ENCODE measurements at regions not wholly inside any gene's neighbourhood (a gene's known extent, or its start where the extent isn't known, plus 50 kb on each side); places are given as distances from the start of the nearest gene placed in this dataset.

GRCh38 chr2:18800240-18800971, 211.0 kb upstream of the NT5C1B start:
- TF ChIP-seq CTCF (IDR thresholded peaks at IDR 0.05; ENCODE audit: insufficient read depth, low read depth, low read length): no peak
- no peak overlapping the region for H3K4me3 ChIP-seq (ENCODE audit: low read depth, low read length)
- H3K27me3 ChIP-seq (ENCODE audit: control insufficient read depth, insufficient read depth, low read length): no peaks in the 10 kb centered on the region
- DNase-seq (ENCODE audit: low read depth): no peak
- ChIA-PET POLR2A (no interaction called here), CTCF (no interaction called here)
- H3K36me3 ChIP-seq (ENCODE audit: control insufficient read depth, insufficient read depth, low read length): no peaks in the 10 kb centered on the region

- Histone ChIP-seq H3K27me3 (ENCODE audit: control insufficient read depth, insufficient read depth, low read length) (no peaks in the 10 kb centered on the region), H3K36me3 (ENCODE audit: control insufficient read depth, insufficient read depth, low read length) (no peaks in the 10 kb centered on the region), H3K4me3 (ENCODE audit: low read depth, low read length) (no peak overlapping the region)
- ChIA-PET CTCF (interaction anchor here (1.1 kb wide), 1 partner anchor 11 kb away, joined by 3 read pairs; no protein-coding TSS in a partner anchor), POLR2A (no interaction called here)
- no peak for TF ChIP-seq CTCF (IDR thresholded peaks at IDR 0.05; ENCODE audit: insufficient read depth, low read depth, low read length)
- no peak for DNase-seq (ENCODE audit: low read depth)
These were observed 210.0 kb upstream of the NT5C1B start for GRCh38 chr2:18799397-18799796.

- no peak overlapping the region for H3K4me3 ChIP-seq (ENCODE audit: low read depth, low read length)
- POLR2A ChIA-PET: no interaction called here
- TF ChIP-seq CTCF (IDR thresholded peaks at IDR 0.05; ENCODE audit: insufficient read depth, low read depth, low read length): no peak
- no peaks in the 10 kb centered on the region for H3K27me3 ChIP-seq (ENCODE audit: control insufficient read depth, insufficient read depth, low read length)
- no peak for DNase-seq (ENCODE audit: low read depth)
- CTCF ChIA-PET: interaction anchor here (0.7 kb wide), 1 partner anchor 567 kb away, joined by 3 read pairs; no protein-coding TSS in a partner anchor
- no peaks in the 10 kb centered on the region for H3K36me3 ChIP-seq (ENCODE audit: control insufficient read depth, insufficient read depth, low read length)
These were observed 207.9 kb upstream of the NT5C1B start for GRCh38 chr2:18797133-18797845.

- POLR2A ChIA-PET: no interaction called here
- no peak for DNase-seq (ENCODE audit: low read depth)
- no peak for TF ChIP-seq CTCF (IDR thresholded peaks at IDR 0.05; ENCODE audit: insufficient read depth, low read depth, low read length)
- CTCF ChIA-PET: interaction anchor here (1.0 to 1.1 kb wide), 2 partner anchors 9 to 10 kb away, joined by 3 read pairs; no protein-coding TSS in a partner anchor
- H3K4me3 ChIP-seq (ENCODE audit: low read depth, low read length): no peak overlapping the region
- no peaks in the 10 kb centered on the region for H3K27me3 ChIP-seq (ENCODE audit: control insufficient read depth, insufficient read depth, low read length)
- no peaks in the 10 kb centered on the region for H3K36me3 ChIP-seq (ENCODE audit: control insufficient read depth, insufficient read depth, low read length)
These were observed 206.5 kb upstream of the NT5C1B start for GRCh38 chr2:18795906-18796305.

- no peak for DNase-seq (ENCODE audit: low read depth)
- Histone ChIP-seq H3K4me3 (ENCODE audit: low read depth, low read length) (no peak overlapping the region), H3K27me3 (ENCODE audit: control insufficient read depth, insufficient read depth, low read length) (no peaks in the 10 kb centered on the region), H3K36me3 (ENCODE audit: control insufficient read depth, insufficient read depth, low read length) (no peaks in the 10 kb centered on the region)
- ChIA-PET POLR2A (interaction anchor here (0.6 kb wide), 1 partner anchor 1767 kb away, joined by 3 read pairs; no protein-coding TSS in a partner anchor), CTCF (interaction anchor here (1.2 to 1.6 kb wide), 3 partner anchors 11 to 273 kb away, joined by 3 to 7 read pairs (median 3); no protein-coding TSS in a partner anchor)
- TF ChIP-seq CTCF (IDR thresholded peaks at IDR 0.05; ENCODE audit: insufficient read depth, low read depth, low read length): no peak
These were observed 203.3 kb upstream of the NT5C1B start for GRCh38 chr2:18792684-18793083.

All from BJ (cell line).